ENCODE measurements at regions not wholly inside any gene's neighbourhood (a gene's known extent, or its start where the extent isn't known, plus 50 kb on each side); places are given as distances from the start of the nearest gene placed in this dataset.

GRCh38 chr11:112457532-112457931 lies 196.9 kb upstream of the PLET1 start:
- Mint-ChIP-seq H3K9me3 (peaks cover 21% of the 10 kb centered on the region), H3K27me3 (ENCODE audit: low read depth) (peaks cover 5% of the 10 kb centered on the region), H3K4me3 (no peak overlapping the region), H3K27ac (no peak overlapping the region), H3K36me3 (no peaks in the 10 kb centered on the region), H3K4me1 (peaks cover 17% of the 10 kb centered on the region)
- TF ChIP-seq CTCF (IDR thresholded peaks at IDR 0.05; ENCODE audit: unreplicated experiment): no peak
- DNase-seq (ENCODE audit: low spot score in 2 of 2, unreplicated experiment in 2 of 2): no peak

- H3K27me3 Mint-ChIP-seq (ENCODE audit: low read depth): peaks cover 5% of the 10 kb centered on the region
- H3K9me3 Mint-ChIP-seq: peaks cover 26% of the 10 kb centered on the region
- H3K4me1 Mint-ChIP-seq: peaks cover 13% of the 10 kb centered on the region
- no peak overlapping the region for H3K27ac Mint-ChIP-seq
- no peak overlapping the region for H3K4me3 Mint-ChIP-seq
- TF ChIP-seq CTCF (IDR thresholded peaks at IDR 0.05; ENCODE audit: unreplicated experiment): no peak
- no peaks in the 10 kb centered on the region for H3K36me3 Mint-ChIP-seq
- DNase-seq (ENCODE audit: low spot score in 2 of 2, unreplicated experiment in 2 of 2): no peak
Observed at GRCh38 chr11:112459001-112459400, 198.3 kb upstream of the PLET1 start.

GRCh38 chr11:112460141-112460540 lies 199.5 kb upstream of the PLET1 start:
- H3K4me3 Mint-ChIP-seq: no peak overlapping the region
- H3K27me3 Mint-ChIP-seq (ENCODE audit: low read depth): peaks cover 5% of the 10 kb centered on the region
- no peak for DNase-seq (ENCODE audit: low spot score in 2 of 2, unreplicated experiment in 2 of 2)

GRCh38 chr11:112464949-112465348 lies 204.3 kb upstream of the PLET1 start:
- H3K27me3 Mint-ChIP-seq (ENCODE audit: low read depth): peaks cover 16% of the 10 kb centered on the region
- no peak overlapping the region for H3K4me3 Mint-ChIP-seq
- H3K27ac Mint-ChIP-seq: no peak overlapping the region
- no peak for DNase-seq (ENCODE audit: low spot score in 2 of 2, unreplicated experiment in 2 of 2)
- no peaks in the 10 kb centered on the region for H3K36me3 Mint-ChIP-seq
- no peak for TF ChIP-seq CTCF (IDR thresholded peaks at IDR 0.05; ENCODE audit: unreplicated experiment)
- H3K4me1 Mint-ChIP-seq: peaks cover 6% of the 10 kb centered on the region
- H3K9me3 Mint-ChIP-seq: peaks cover 16% of the 10 kb centered on the region

More at GRCh38 chr11:112460141-112460540, 199.5 kb upstream of the PLET1 start:
- H3K4me1 Mint-ChIP-seq: peaks cover 10% of the 10 kb centered on the region
- no peaks in the 10 kb centered on the region for H3K36me3 Mint-ChIP-seq
- TF ChIP-seq CTCF (IDR thresholded peaks at IDR 0.05; ENCODE audit: unreplicated experiment): no peak
- H3K27ac Mint-ChIP-seq: no peak overlapping the region
- H3K9me3 Mint-ChIP-seq: peaks cover 26% of the 10 kb centered on the region

- DNase-seq (ENCODE audit: low spot score in 2 of 2, unreplicated experiment in 2 of 2): no peak
- peaks cover 6% of the 10 kb centered on the region for H3K4me1 Mint-ChIP-seq
- H3K27me3 Mint-ChIP-seq (ENCODE audit: low read depth): peaks cover 18% of the 10 kb centered on the region
- TF ChIP-seq CTCF (IDR thresholded peaks at IDR 0.05; ENCODE audit: unreplicated experiment): no peak
- H3K4me3 Mint-ChIP-seq: no peak overlapping the region
- H3K27ac Mint-ChIP-seq: no peak overlapping the region
- H3K9me3 Mint-ChIP-seq: peaks cover 11% of the 10 kb centered on the region
- H3K36me3 Mint-ChIP-seq: no peaks in the 10 kb centered on the region
Observed at GRCh38 chr11:112465433-112466024, 204.9 kb upstream of the PLET1 start.

GRCh38 chr11:112467721-112468120 lies 207.1 kb upstream of the PLET1 start:
- H3K4me1 Mint-ChIP-seq: peaks cover 6% of the 10 kb centered on the region
- peaks cover 5% of the 10 kb centered on the region for H3K9me3 Mint-ChIP-seq
- H3K36me3 Mint-ChIP-seq: no peaks in the 10 kb centered on the region
- no peak overlapping the region for H3K27ac Mint-ChIP-seq
- no peak for TF ChIP-seq CTCF (IDR thresholded peaks at IDR 0.05; ENCODE audit: unreplicated experiment)
- no peak for DNase-seq (ENCODE audit: low spot score in 2 of 2, unreplicated experiment in 2 of 2)
- H3K4me3 Mint-ChIP-seq: no peak overlapping the region
- peaks cover 30% of the 10 kb centered on the region for H3K27me3 Mint-ChIP-seq (ENCODE audit: low read depth)

Data from mesothelial cell of epicardium (in vitro differentiated cells).